ENCODE measurements at regions not wholly inside any gene's neighbourhood (a gene's known extent, or its start where the extent isn't known, plus 50 kb on each side); places are given as distances from the start of the nearest gene placed in this dataset.
"Not testable (repeated sequence)": the region's sequence is repeated elsewhere in the genome, so short reads cannot be mapped to it uniquely, and the experiment has no call there.

GRCh38 chr7:112942981-112943380 is 143.6 kb downstream of the GPR85 start:
- no peaks in the 10 kb centered on the region; the same call in 1 of the 2 replicates for H3K27me3 Mint-ChIP-seq (ENCODE audit: insufficient read depth)
- peaks cover 35% of the 10 kb centered on the region for H3K4me1 Mint-ChIP-seq (ENCODE audit: low read depth)
- no peak for DNase-seq
- H3K36me3 Mint-ChIP-seq (ENCODE audit: low read depth), result no peaks in the 10 kb centered on the region
- no peak overlapping the region for H3K27ac Mint-ChIP-seq
- H3K9me3 Mint-ChIP-seq, result no peaks in the 10 kb centered on the region
- H3K4me3 Mint-ChIP-seq, result no peak overlapping the region
- TF ChIP-seq CTCF (IDR thresholded peaks at IDR 0.05), result no peak

- not testable (repeated sequence) for DNase-seq; H3K27ac Mint-ChIP-seq; H3K36me3 Mint-ChIP-seq (ENCODE audit: low read depth); H3K9me3 Mint-ChIP-seq; H3K27me3 Mint-ChIP-seq (ENCODE audit: insufficient read depth); H3K4me3 Mint-ChIP-seq
- peaks cover 44% of the 10 kb centered on the region for H3K4me1 Mint-ChIP-seq (ENCODE audit: low read depth)
These were observed 144.5 kb downstream of the GPR85 start for GRCh38 chr7:112942125-112942524.

GRCh38 chr7:112940314-112940732 is 146.3 kb downstream of the GPR85 start:
- no peak for TF ChIP-seq CTCF (IDR thresholded peaks at IDR 0.05)
- Mint-ChIP-seq H3K9me3 (no peaks in the 10 kb centered on the region), H3K27me3 (ENCODE audit: insufficient read depth) (no peaks in the 10 kb centered on the region; the same call in 1 of the 2 replicates), H3K4me1 (ENCODE audit: low read depth) (peaks cover 48% of the 10 kb centered on the region), H3K36me3 (ENCODE audit: low read depth) (no peaks in the 10 kb centered on the region), H3K27ac (peak overlapping the region; percentile 95), H3K4me3 (peak overlapping the region; percentile 88)
- DNase-seq, result no peak

GRCh38 chr7:112939574-112940313 is 146.9 kb downstream of the GPR85 start:
- no peak; the same call in 1 of the 2 replicates for TF ChIP-seq CTCF (IDR thresholded peaks at IDR 0.05)
- DNase-seq, result peak; percentile 100
- no peaks in the 10 kb centered on the region for H3K9me3 Mint-ChIP-seq
- H3K27me3 Mint-ChIP-seq (ENCODE audit: insufficient read depth), result no peaks in the 10 kb centered on the region; the same call in 1 of the 2 replicates
- no peaks in the 10 kb centered on the region for H3K36me3 Mint-ChIP-seq (ENCODE audit: low read depth)
- peak overlapping the region; percentile 88 for H3K4me3 Mint-ChIP-seq
- H3K4me1 Mint-ChIP-seq (ENCODE audit: low read depth), result peaks cover 43% of the 10 kb centered on the region
- peak overlapping the region; percentile 95 for H3K27ac Mint-ChIP-seq

- H3K27me3 Mint-ChIP-seq (ENCODE audit: insufficient read depth), result no peaks in the 10 kb centered on the region; the same call in 1 of the 2 replicates
- DNase-seq, result no peak
- no peak; the same call in 1 of the 2 replicates for TF ChIP-seq CTCF (IDR thresholded peaks at IDR 0.05)
- peaks cover 6% of the 10 kb centered on the region for H3K36me3 Mint-ChIP-seq (ENCODE audit: low read depth)
- peak overlapping the region; percentile 84 for H3K27ac Mint-ChIP-seq
- H3K4me3 Mint-ChIP-seq, result peak overlapping the region; percentile 88
- no peaks in the 10 kb centered on the region for H3K9me3 Mint-ChIP-seq
- peaks cover 39% of the 10 kb centered on the region for H3K4me1 Mint-ChIP-seq (ENCODE audit: low read depth)
These were observed 147.6 kb downstream of the GPR85 start for GRCh38 chr7:112938863-112939573.
